Activated naive CD4-positive, alpha-beta T cell treated with anti-CD3 and anti-CD28 coated beads for 36 hours (primary cell): ENCODE measurements at regions not wholly inside any gene's neighbourhood (a gene's known extent, or its start where the extent isn't known, plus 50 kb on each side); places are given as distances from the start of the nearest gene placed in this dataset.
"Not testable (repeated sequence)": the region's sequence is repeated elsewhere in the genome, so short reads cannot be mapped to it uniquely, and the experiment has no call there.

ENCODE experiments used
- CTCF ChIA-PET: fragments of 350-600 bp; sonication (Branson Sonifier 250); formaldehyde crosslinking; loops from one replicate; lab custom pipeline; 2021; ENCODE audit warnings: antibody characterized with exemption; lab: Charles Lee
- DNase-seq: peaks from one replicate; pipeline ENCODE4 v3.0.0-alpha.2; 2020
- H3K27ac Mint-ChIP-seq: one replicate; pipeline ENCODE4 v1.8.0; 2021; ENCODE audit warnings: mild to moderate bottlenecking, mixed read lengths
- H3K27me3 Mint-ChIP-seq: one replicate; pipeline ENCODE4 v1.8.0; 2021; ENCODE audit warnings: low read depth, mixed read lengths
- H3K36me3 Mint-ChIP-seq: one replicate; pipeline ENCODE4 v1.8.0; 2021; ENCODE audit warnings: low read depth, mixed read lengths
- H3K4me1 Mint-ChIP-seq: one replicate; pipeline ENCODE4 v1.8.0; 2021; ENCODE audit warnings: low read depth, mixed read lengths
- H3K4me3 Mint-ChIP-seq: one replicate; pipeline ENCODE4 v1.8.0; 2021; ENCODE audit warnings: mild to moderate bottlenecking, moderate library complexity, mixed read lengths
- H3K9me3 Mint-ChIP-seq: one replicate; pipeline ENCODE4 v1.8.0; 2021; ENCODE audit warnings: mixed read lengths
- intact Hi-C: fragments of 100-400 bp; cut with micrococcal nuclease; formaldehyde crosslinking; loops from one replicate; pipeline ENCODE4 v1.15.1; 2023

- H3K4me1 Mint-ChIP-seq, H3K36me3 Mint-ChIP-seq, CTCF ChIA-PET, H3K9me3 Mint-ChIP-seq, intact Hi-C loops, H3K27me3 Mint-ChIP-seq, DNase-seq, H3K4me3 Mint-ChIP-seq, H3K27ac Mint-ChIP-seq: not testable (repeated sequence)
These were observed 757.3 kb downstream of the SLC6A15 start for GRCh38 chr12:84154991-84155930.

GRCh38 chr12:84154439-84154990 lies 758.1 kb downstream of the SLC6A15 start:
- H3K9me3 Mint-ChIP-seq, H3K4me1 Mint-ChIP-seq, H3K27me3 Mint-ChIP-seq, H3K27ac Mint-ChIP-seq, CTCF ChIA-PET, H3K36me3 Mint-ChIP-seq, H3K4me3 Mint-ChIP-seq, DNase-seq, intact Hi-C loops: not testable (repeated sequence)

GRCh38 chr12:84150201-84150600 lies 762.4 kb downstream of the SLC6A15 start:
- Mint-ChIP-seq H3K4me3 (no peak overlapping the region), H3K27me3 (no peaks in the 10 kb centered on the region), H3K36me3 (no peaks in the 10 kb centered on the region), H3K4me1 (no peaks in the 10 kb centered on the region), H3K27ac (no peak overlapping the region), H3K9me3 (peaks cover 17% of the 10 kb centered on the region)
- DNase-seq: no peak
- intact Hi-C loops: no loop called here
- CTCF ChIA-PET: no interaction called here

GRCh38 chr12:84148335-84148734 lies 764.3 kb downstream of the SLC6A15 start:
- Mint-ChIP-seq H3K9me3 (peaks cover 15% of the 10 kb centered on the region), H3K4me3 (no peak overlapping the region), H3K36me3 (no peaks in the 10 kb centered on the region), H3K27ac (no peak overlapping the region), H3K27me3 (no peaks in the 10 kb centered on the region), H3K4me1 (no peaks in the 10 kb centered on the region)
- intact Hi-C loops: no loop called here
- CTCF ChIA-PET: no interaction called here
- no peak for DNase-seq

- H3K27me3 Mint-ChIP-seq: no peaks in the 10 kb centered on the region
- CTCF ChIA-PET: no interaction called here
- no peaks in the 10 kb centered on the region for H3K4me1 Mint-ChIP-seq
- intact Hi-C loops: no loop called here
- peaks cover 1% of the 10 kb centered on the region for H3K9me3 Mint-ChIP-seq
- no peak overlapping the region for H3K27ac Mint-ChIP-seq
- no peak overlapping the region for H3K4me3 Mint-ChIP-seq
- H3K36me3 Mint-ChIP-seq: no peaks in the 10 kb centered on the region
- no peak for DNase-seq
These were observed 775.7 kb downstream of the SLC6A15 start for GRCh38 chr12:84136862-84137367.

GRCh38 chr12:84135586-84136279 lies 776.9 kb downstream of the SLC6A15 start:
- no peak for DNase-seq
- Mint-ChIP-seq H3K9me3 (peaks cover 2% of the 10 kb centered on the region), H3K36me3 (no peaks in the 10 kb centered on the region), H3K27me3 (no peaks in the 10 kb centered on the region), H3K4me1 (no peaks in the 10 kb centered on the region), H3K27ac (no peak overlapping the region), H3K4me3 (no peak overlapping the region)
- intact Hi-C loops: no loop called here
- CTCF ChIA-PET: no interaction called here

GRCh38 chr12:84134797-84135366 lies 777.7 kb downstream of the SLC6A15 start:
- no peak overlapping the region for H3K27ac Mint-ChIP-seq
- no peaks in the 10 kb centered on the region for H3K4me1 Mint-ChIP-seq
- intact Hi-C loops: no loop called here
- no peaks in the 10 kb centered on the region for H3K27me3 Mint-ChIP-seq
- DNase-seq: no peak
- CTCF ChIA-PET: no interaction called here
- H3K4me3 Mint-ChIP-seq: no peak overlapping the region
- H3K36me3 Mint-ChIP-seq: no peaks in the 10 kb centered on the region
- peaks cover 2% of the 10 kb centered on the region for H3K9me3 Mint-ChIP-seq

- Mint-ChIP-seq H3K4me3 (no peak overlapping the region), H3K4me1 (no peaks in the 10 kb centered on the region), H3K27ac (no peak overlapping the region), H3K27me3 (no peaks in the 10 kb centered on the region), H3K36me3 (no peaks in the 10 kb centered on the region), H3K9me3 (peaks cover 4% of the 10 kb centered on the region)
- intact Hi-C loops: no loop called here
- CTCF ChIA-PET: no interaction called here
- no peak for DNase-seq
These were observed 781.5 kb downstream of the SLC6A15 start for GRCh38 chr12:84131076-84131475.

- CTCF ChIA-PET: no interaction called here
- intact Hi-C loops: no loop called here
- no peaks in the 10 kb centered on the region for H3K27me3 Mint-ChIP-seq
- H3K4me1 Mint-ChIP-seq: no peaks in the 10 kb centered on the region
- no peak overlapping the region for H3K27ac Mint-ChIP-seq
- H3K4me3 Mint-ChIP-seq: no peak overlapping the region
- DNase-seq: no peak
- H3K9me3 Mint-ChIP-seq: peaks cover 3% of the 10 kb centered on the region
- H3K36me3 Mint-ChIP-seq: no peaks in the 10 kb centered on the region
These were observed 784.2 kb downstream of the SLC6A15 start for GRCh38 chr12:84128117-84128991.

- no peak for DNase-seq
- no peak overlapping the region for H3K4me3 Mint-ChIP-seq
- no peaks in the 10 kb centered on the region for H3K36me3 Mint-ChIP-seq
- no peak overlapping the region for H3K27ac Mint-ChIP-seq
- CTCF ChIA-PET: no interaction called here
- H3K9me3 Mint-ChIP-seq: peaks cover 6% of the 10 kb centered on the region
- intact Hi-C loops: no loop called here
- no peaks in the 10 kb centered on the region for H3K4me1 Mint-ChIP-seq
- no peaks in the 10 kb centered on the region for H3K27me3 Mint-ChIP-seq
These were observed 788.4 kb downstream of the SLC6A15 start for GRCh38 chr12:84124211-84124610.

GRCh38 chr12:84117190-84117589 lies 795.4 kb downstream of the SLC6A15 start:
- no peaks in the 10 kb centered on the region for H3K4me1 Mint-ChIP-seq

GRCh38 chr12:84113666-84114065 lies 798.9 kb downstream of the SLC6A15 start:
- Mint-ChIP-seq H3K4me1 (no peaks in the 10 kb centered on the region), H3K27ac (no peak overlapping the region), H3K9me3 (peaks cover 3% of the 10 kb centered on the region), H3K36me3 (no peaks in the 10 kb centered on the region), H3K27me3 (no peaks in the 10 kb centered on the region), H3K4me3 (no peak overlapping the region)
- no peak for DNase-seq
- intact Hi-C loops: no loop called here
- CTCF ChIA-PET: no interaction called here

More at GRCh38 chr12:84117190-84117589, 795.4 kb downstream of the SLC6A15 start:
- intact Hi-C loops: no loop called here
- Mint-ChIP-seq H3K27ac (no peak overlapping the region), H3K36me3 (no peaks in the 10 kb centered on the region), H3K4me3 (no peak overlapping the region), H3K9me3 (peaks cover 4% of the 10 kb centered on the region), H3K27me3 (no peaks in the 10 kb centered on the region)
- DNase-seq: no peak
- CTCF ChIA-PET: no interaction called here
